ENCODE measurements at regions not wholly inside any gene's neighbourhood (a gene's known extent, or its start where the extent isn't known, plus 50 kb on each side); places are given as distances from the start of the nearest gene placed in this dataset.

GRCh38 chr14:89640141-89640540 lies 223.1 kb upstream of the FOXN3 start:
- TF ChIP-seq CTCF (IDR thresholded peaks at IDR 0.05; ENCODE audit: extremely low read depth, low read depth, low read length): no peak
- H3K4me3 ChIP-seq (ENCODE audit: insufficient read depth, low read length): no peak overlapping the region
- no peak for DNase-seq (ENCODE audit: insufficient read length, low spot score, missing footprints)
- no peaks in the 10 kb centered on the region for H3K4me1 ChIP-seq (ENCODE audit: insufficient read depth, low read length)
- H3K36me3 ChIP-seq (ENCODE audit: insufficient read depth, low read length): no peaks in the 10 kb centered on the region
- no peaks in the 10 kb centered on the region for H3K27me3 ChIP-seq (ENCODE audit: insufficient read depth, low read length)
- H3K79me2 ChIP-seq (ENCODE audit: insufficient read depth, low read length): no peaks in the 10 kb centered on the region
- H3K4me2 ChIP-seq (ENCODE audit: insufficient read depth, low read length): no peak overlapping the region
- no peaks in the 10 kb centered on the region for H3K9me3 ChIP-seq (ENCODE audit: low read depth, low read length)
- no peaks in the 10 kb centered on the region for H4K20me1 ChIP-seq (ENCODE audit: insufficient read depth, low read length)
- H2AFZ ChIP-seq (ENCODE audit: low read length): peak overlapping the region; percentile 7
- H3K27ac ChIP-seq (ENCODE audit: low read depth, low read length): no peak overlapping the region

- H2AFZ ChIP-seq (ENCODE audit: low read length): no peak overlapping the region
- no peaks in the 10 kb centered on the region for H4K20me1 ChIP-seq (ENCODE audit: insufficient read depth, low read length)
- H3K36me3 ChIP-seq (ENCODE audit: insufficient read depth, low read length): no peaks in the 10 kb centered on the region
- H3K79me2 ChIP-seq (ENCODE audit: insufficient read depth, low read length): no peaks in the 10 kb centered on the region
- H3K4me3 ChIP-seq (ENCODE audit: insufficient read depth, low read length): no peak overlapping the region
- no peak overlapping the region for H3K27ac ChIP-seq (ENCODE audit: low read depth, low read length)
- no peaks in the 10 kb centered on the region for H3K4me1 ChIP-seq (ENCODE audit: insufficient read depth, low read length)
- TF ChIP-seq CTCF (IDR thresholded peaks at IDR 0.05; ENCODE audit: extremely low read depth, low read depth, low read length): no peak
- no peak for DNase-seq (ENCODE audit: insufficient read length, low spot score, missing footprints)
- H3K9me3 ChIP-seq (ENCODE audit: low read depth, low read length): no peaks in the 10 kb centered on the region
- H3K4me2 ChIP-seq (ENCODE audit: insufficient read depth, low read length): no peak overlapping the region
- no peaks in the 10 kb centered on the region for H3K27me3 ChIP-seq (ENCODE audit: insufficient read depth, low read length)
Measured at GRCh38 chr14:89639687-89640086, 222.7 kb upstream of the FOXN3 start.

- no peak overlapping the region for H3K27ac ChIP-seq (ENCODE audit: low read depth, low read length)
- no peak for TF ChIP-seq CTCF (IDR thresholded peaks at IDR 0.05; ENCODE audit: extremely low read depth, low read depth, low read length)
- no peaks in the 10 kb centered on the region for H3K36me3 ChIP-seq (ENCODE audit: insufficient read depth, low read length)
- H3K4me1 ChIP-seq (ENCODE audit: insufficient read depth, low read length): no peaks in the 10 kb centered on the region
- no peaks in the 10 kb centered on the region for H3K79me2 ChIP-seq (ENCODE audit: insufficient read depth, low read length)
- H3K27me3 ChIP-seq (ENCODE audit: insufficient read depth, low read length): no peaks in the 10 kb centered on the region
- H3K9me3 ChIP-seq (ENCODE audit: low read depth, low read length): no peaks in the 10 kb centered on the region
- no peak overlapping the region for H3K4me3 ChIP-seq (ENCODE audit: insufficient read depth, low read length)
- no peaks in the 10 kb centered on the region for H4K20me1 ChIP-seq (ENCODE audit: insufficient read depth, low read length)
- H2AFZ ChIP-seq (ENCODE audit: low read length): no peak overlapping the region
- DNase-seq (ENCODE audit: insufficient read length, low spot score, missing footprints): no peak
- no peak overlapping the region for H3K4me2 ChIP-seq (ENCODE audit: insufficient read depth, low read length)
Measured at GRCh38 chr14:89638891-89639290, 221.9 kb upstream of the FOXN3 start.

- Histone ChIP-seq H3K4me3 (ENCODE audit: insufficient read depth, low read length) (no peak overlapping the region), H3K4me1 (ENCODE audit: insufficient read depth, low read length) (no peaks in the 10 kb centered on the region), H3K9me3 (ENCODE audit: low read depth, low read length) (no peaks in the 10 kb centered on the region), H3K27me3 (ENCODE audit: insufficient read depth, low read length) (no peaks in the 10 kb centered on the region), H4K20me1 (ENCODE audit: insufficient read depth, low read length) (no peaks in the 10 kb centered on the region), H3K27ac (ENCODE audit: low read depth, low read length) (no peak overlapping the region), H2AFZ (ENCODE audit: low read length) (no peak overlapping the region), H3K79me2 (ENCODE audit: insufficient read depth, low read length) (no peaks in the 10 kb centered on the region), H3K36me3 (ENCODE audit: insufficient read depth, low read length) (no peaks in the 10 kb centered on the region), H3K4me2 (ENCODE audit: insufficient read depth, low read length) (no peak overlapping the region)
- TF ChIP-seq CTCF (IDR thresholded peaks at IDR 0.05; ENCODE audit: extremely low read depth, low read depth, low read length): no peak
- no peak for DNase-seq (ENCODE audit: insufficient read length, low spot score, missing footprints)
Measured at GRCh38 chr14:89637581-89637980, 220.5 kb upstream of the FOXN3 start.

Data from osteoblast (primary cell).